ENCODE measurements at regions not wholly inside any gene's neighbourhood (a gene's known extent, or its start where the extent isn't known, plus 50 kb on each side); places are given as distances from the start of the nearest gene placed in this dataset.

- no peak for TF ChIP-seq PKNOX1 (IDR thresholded peaks at IDR 0.05)
- no peak for TF ChIP-seq FOXA1 (IDR thresholded peaks at IDR 0.05)
- TF ChIP-seq TARDBP (IDR thresholded peaks at IDR 0.05): no peak
- TF ChIP-seq NFRKB (IDR thresholded peaks at IDR 0.05): no peak
- no peak for TF ChIP-seq HDGF (IDR thresholded peaks at IDR 0.05; ENCODE audit: borderline replicate concordance)
Observed at GRCh38 chr14:104237651-104238423, 99.5 kb downstream of the KIF26A start.

Measured in HEK293T (cell line).